ENCODE measurements at regions not wholly inside any gene's neighbourhood (a gene's known extent, or its start where the extent isn't known, plus 50 kb on each side); places are given as distances from the start of the nearest gene placed in this dataset.

- no peak overlapping the region for H4K5ac ChIP-seq (ENCODE audit: low read depth, low read length)
- no peak overlapping the region for H2BK20ac ChIP-seq (ENCODE audit: low read depth, low read length)
- H2BK15ac ChIP-seq (ENCODE audit: low read depth, low read length): no peak overlapping the region
- DNase-seq (peak; percentile 25), ATAC-seq (ENCODE audit: low read depth) (peak; percentile 88)
- no peaks in the 10 kb centered on the region for H3K9me1 ChIP-seq (ENCODE audit: insufficient read depth, low read length)
- peak overlapping the region; percentile 40 for H2AFZ ChIP-seq (replicated peaks; ENCODE audit: low read length, poor library complexity)
- no peak overlapping the region for H3K27ac ChIP-seq (ENCODE audit: insufficient read depth, low read length)
- H3K4me1 ChIP-seq (ENCODE audit: control insufficient read depth, insufficient read depth, low read length): no peaks in the 10 kb centered on the region
- H3K18ac ChIP-seq (ENCODE audit: low read depth, low read length): no peak overlapping the region
- peaks cover 12% of the 10 kb centered on the region for H3K27me3 ChIP-seq (ENCODE audit: control insufficient read depth, insufficient read depth, low read length)
- ChIA-PET CTCF (no interaction called here), POLR2A (ENCODE audit: unreplicated experiment) (no interaction called here)
- H3K4me2 ChIP-seq (ENCODE audit: low read depth, low read length): no peak overlapping the region
- no peak overlapping the region for H3K14ac ChIP-seq (replicated peaks; ENCODE audit: low read depth, low read length)
- no peaks in the 10 kb centered on the region for H3K79me1 ChIP-seq (ENCODE audit: low read depth in 1 of 2, low read length in 2 of 2)
- dilution Hi-C loops (cut with HindIII; ENCODE audit: low sequenced_read_pairs, unreplicated experiment): no loop called here
- no peak overlapping the region for H2BK120ac ChIP-seq (ENCODE audit: low read depth, low read length)
- peak overlapping the region; percentile 33 for H2AK9ac ChIP-seq (replicated peaks; ENCODE audit: low read depth, low read length, poor library complexity)
- no peaks in the 10 kb centered on the region for H4K20me1 ChIP-seq (ENCODE audit: insufficient read depth, low read length)
- WGBS, 2 experiments (ENCODE audit: extremely low coverage in 2 of 2, insufficient read length in 1 of 2): 46% methylated on average over 3 of the region's 20 CpGs; no CpG with 5 or more reads in 1 of the 2 experiments
- H4K91ac ChIP-seq (ENCODE audit: insufficient read depth, low read depth, low read length): no peak overlapping the region
- in situ Hi-C loops (cut with MboI; ENCODE audit: low sequenced_read_pairs): no loop called here
- no peak overlapping the region for H3K56ac ChIP-seq (ENCODE audit: extremely low read depth, insufficient read depth, low read length)
- no peak overlapping the region for H3K4ac ChIP-seq (ENCODE audit: low read depth, low read length)
- no peak overlapping the region for H3K23ac ChIP-seq (ENCODE audit: low read depth, low read length)
- H3K36me3 ChIP-seq (ENCODE audit: control insufficient read depth, insufficient read depth, low read length): no peaks in the 10 kb centered on the region
- intact Hi-C loops (cut with micrococcal nuclease): loop anchor here (1.0 kb wide), 2 partner anchors 770 to 881 kb away; no protein-coding TSS in a partner anchor
- no TSS peak for BruUV-seq (replicated peaks)
- no peak overlapping the region for H4K8ac ChIP-seq (ENCODE audit: low read depth in 2 of 2, low read length in 2 of 2)
- no peaks in the 10 kb centered on the region for H3K9me3 ChIP-seq (ENCODE audit: control insufficient read depth, insufficient read depth, low read length)
- no peak overlapping the region for H2AK5ac ChIP-seq (ENCODE audit: low read depth, low read length)
- no peak for TF ChIP-seq POLR2A (IDR thresholded peaks at IDR 0.05; ENCODE audit: low read depth, low read length)
- peak; percentile 61 for TF ChIP-seq CTCF (conservative IDR thresholded peaks at IDR 0.05; ENCODE audit: low read depth, low read length)
- TF ChIP-seq SMC3 (IDR thresholded peaks at IDR 0.05; ENCODE audit: low read depth, low read length): peak; percentile 40
- peak; percentile 64 for TF ChIP-seq RAD21 (IDR thresholded peaks at IDR 0.05; ENCODE audit: low read length)
- no peak for TF ChIP-seq CHD1 (IDR thresholded peaks at IDR 0.05; ENCODE audit: low read depth, low read length)
- no peak overlapping the region for H3K9ac ChIP-seq (ENCODE audit: low read depth, low read length)
- H2BK5ac ChIP-seq (ENCODE audit: low read depth, low read length, poor library complexity, severe bottlenecking): no peak overlapping the region
- no peak overlapping the region for H3K4me3 ChIP-seq (ENCODE audit: insufficient read depth, low read depth, low read length)
Measured at GRCh38 chr1:36553591-36554322, 71.0 kb upstream of the CSF3R start.

All from IMR-90 (cell line).